ENCODE measurements at regions not wholly inside any gene's neighbourhood (a gene's known extent, or its start where the extent isn't known, plus 50 kb on each side); places are given as distances from the start of the nearest gene placed in this dataset.

DNA sequence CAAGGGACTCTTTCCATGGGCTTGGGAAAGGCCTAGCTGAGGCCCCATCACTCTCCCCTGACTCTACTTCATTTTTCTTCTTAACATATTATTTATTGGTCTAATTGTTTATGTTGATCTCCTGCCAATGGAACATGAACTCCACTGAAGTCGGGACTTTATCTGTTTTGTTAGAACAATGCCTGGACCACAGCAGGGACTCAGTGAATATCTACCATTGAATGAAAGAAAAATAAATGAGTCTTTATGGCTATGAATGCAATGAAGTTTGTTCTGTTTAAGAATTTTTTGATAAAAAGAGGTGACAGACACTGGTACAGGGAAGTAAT is 112.3 kb downstream of the ADAMTS15 start:
- Histone ChIP-seq H3K27ac (ENCODE audit: low read length) (peak overlapping the region; percentile 44; the same call in 1 of the 2 replicates), H3K36me3 (ENCODE audit: control insufficient read depth, insufficient read depth, low read length) (no peaks in the 10 kb centered on the region), H3K27me3 (ENCODE audit: control insufficient read depth, insufficient read depth, low read length) (no peaks in the 10 kb centered on the region), H3K4me1 (ENCODE audit: control insufficient read depth, insufficient read depth, low read length) (peaks cover 3% of the 10 kb centered on the region; the same call in 1 of the 2 replicates), H3K4me3 (ENCODE audit: low read depth in 2 of 2, low read length in 2 of 2) (no peak overlapping the region), H3K9me3 (ENCODE audit: control insufficient read depth, insufficient read depth, low read depth, low read length) (no peaks in the 10 kb centered on the region)
- in situ Hi-C loops (cut with HindIII; ENCODE audit: low pct_unique_long_range_greater_than_20kb, low sequenced_read_pairs) (no loop called here), intact Hi-C loops (cut with micrococcal nuclease; ENCODE audit: unreplicated experiment) (no loop called here)
- ChIA-PET POLR2A (no interaction called here), CTCF (no interaction called here)
- BruUV-seq (replicated peaks), result no TSS peak
- no peak for TF ChIP-seq SIN3A (IDR thresholded peaks at IDR 0.05; ENCODE audit: borderline replicate concordance, insufficient read depth, low read depth, low read length)
- TF ChIP-seq, protein P1, sequence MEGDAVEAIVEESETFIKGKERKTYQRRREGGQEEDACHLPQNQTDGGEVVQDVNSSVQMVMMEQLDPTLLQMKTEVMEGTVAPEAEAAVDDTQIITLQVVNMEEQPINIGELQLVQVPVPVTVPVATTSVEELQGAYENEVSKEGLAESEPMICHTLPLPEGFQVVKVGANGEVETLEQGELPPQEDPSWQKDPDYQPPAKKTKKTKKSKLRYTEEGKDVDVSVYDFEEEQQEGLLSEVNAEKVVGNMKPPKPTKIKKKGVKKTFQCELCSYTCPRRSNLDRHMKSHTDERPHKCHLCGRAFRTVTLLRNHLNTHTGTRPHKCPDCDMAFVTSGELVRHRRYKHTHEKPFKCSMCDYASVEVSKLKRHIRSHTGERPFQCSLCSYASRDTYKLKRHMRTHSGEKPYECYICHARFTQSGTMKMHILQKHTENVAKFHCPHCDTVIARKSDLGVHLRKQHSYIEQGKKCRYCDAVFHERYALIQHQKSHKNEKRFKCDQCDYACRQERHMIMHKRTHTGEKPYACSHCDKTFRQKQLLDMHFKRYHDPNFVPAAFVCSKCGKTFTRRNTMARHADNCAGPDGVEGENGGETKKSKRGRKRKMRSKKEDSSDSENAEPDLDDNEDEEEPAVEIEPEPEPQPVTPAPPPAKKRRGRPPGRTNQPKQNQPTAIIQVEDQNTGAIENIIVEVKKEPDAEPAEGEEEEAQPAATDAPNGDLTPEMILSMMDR (IDR thresholded peaks at IDR 0.05), result no peak
- TF ChIP-seq, protein P2, sequence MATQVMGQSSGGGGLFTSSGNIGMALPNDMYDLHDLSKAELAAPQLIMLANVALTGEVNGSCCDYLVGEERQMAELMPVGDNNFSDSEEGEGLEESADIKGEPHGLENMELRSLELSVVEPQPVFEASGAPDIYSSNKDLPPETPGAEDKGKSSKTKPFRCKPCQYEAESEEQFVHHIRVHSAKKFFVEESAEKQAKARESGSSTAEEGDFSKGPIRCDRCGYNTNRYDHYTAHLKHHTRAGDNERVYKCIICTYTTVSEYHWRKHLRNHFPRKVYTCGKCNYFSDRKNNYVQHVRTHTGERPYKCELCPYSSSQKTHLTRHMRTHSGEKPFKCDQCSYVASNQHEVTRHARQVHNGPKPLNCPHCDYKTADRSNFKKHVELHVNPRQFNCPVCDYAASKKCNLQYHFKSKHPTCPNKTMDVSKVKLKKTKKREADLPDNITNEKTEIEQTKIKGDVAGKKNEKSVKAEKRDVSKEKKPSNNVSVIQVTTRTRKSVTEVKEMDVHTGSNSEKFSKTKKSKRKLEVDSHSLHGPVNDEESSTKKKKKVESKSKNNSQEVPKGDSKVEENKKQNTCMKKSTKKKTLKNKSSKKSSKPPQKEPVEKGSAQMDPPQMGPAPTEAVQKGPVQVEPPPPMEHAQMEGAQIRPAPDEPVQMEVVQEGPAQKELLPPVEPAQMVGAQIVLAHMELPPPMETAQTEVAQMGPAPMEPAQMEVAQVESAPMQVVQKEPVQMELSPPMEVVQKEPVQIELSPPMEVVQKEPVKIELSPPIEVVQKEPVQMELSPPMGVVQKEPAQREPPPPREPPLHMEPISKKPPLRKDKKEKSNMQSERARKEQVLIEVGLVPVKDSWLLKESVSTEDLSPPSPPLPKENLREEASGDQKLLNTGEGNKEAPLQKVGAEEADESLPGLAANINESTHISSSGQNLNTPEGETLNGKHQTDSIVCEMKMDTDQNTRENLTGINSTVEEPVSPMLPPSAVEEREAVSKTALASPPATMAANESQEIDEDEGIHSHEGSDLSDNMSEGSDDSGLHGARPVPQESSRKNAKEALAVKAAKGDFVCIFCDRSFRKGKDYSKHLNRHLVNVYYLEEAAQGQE (IDR thresholded peaks at IDR 0.05; ENCODE audit: insufficient read depth in 1 of 2, low read depth in 2 of 2, low read length in 1 of 2), result no peak
- TF ChIP-seq TCF7L2 (IDR thresholded peaks at IDR 0.05; ENCODE audit: low read depth, low read length), result no peak
- no peak for TF ChIP-seq POLR2AphosphoS5 (IDR thresholded peaks at IDR 0.05; ENCODE audit: low read depth, low read length)
- DNase-seq (ENCODE audit: low read depth, low spot score), result no peak
- no peak for ATAC-seq

DNA sequence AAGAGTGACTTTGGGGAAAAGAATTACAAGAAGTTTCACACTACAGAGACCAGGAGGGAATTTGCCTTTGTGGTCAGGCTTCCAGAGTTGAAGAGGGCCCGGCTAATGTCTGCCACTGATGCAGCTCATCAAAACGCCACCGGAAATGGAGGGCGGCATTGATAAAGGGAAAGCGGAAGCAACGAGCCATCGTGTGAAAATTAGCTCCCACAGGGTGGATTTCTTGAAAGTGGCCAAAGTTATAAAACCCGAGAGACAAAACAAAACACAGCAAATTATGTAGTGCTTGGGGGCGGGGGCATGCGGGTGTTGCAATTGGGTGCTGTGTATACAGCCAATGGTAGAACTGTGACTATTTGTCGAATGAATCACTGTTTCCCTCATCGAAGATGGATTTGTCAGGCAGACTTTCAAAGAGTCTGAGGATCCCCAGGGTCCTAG is 113.0 kb downstream of the ADAMTS15 start:
- Histone ChIP-seq H3K27ac (ENCODE audit: low read length) (peak overlapping the region; percentile 59; the same call in 1 of the 2 replicates), H3K9me3 (ENCODE audit: control insufficient read depth, insufficient read depth, low read depth, low read length) (no peaks in the 10 kb centered on the region), H3K27me3 (ENCODE audit: control insufficient read depth, insufficient read depth, low read length) (no peaks in the 10 kb centered on the region), H3K4me3 (ENCODE audit: low read depth in 2 of 2, low read length in 2 of 2) (no peak overlapping the region), H3K4me1 (ENCODE audit: control insufficient read depth, insufficient read depth, low read length) (peaks cover 3% of the 10 kb centered on the region; the same call in 1 of the 2 replicates), H3K36me3 (ENCODE audit: control insufficient read depth, insufficient read depth, low read length) (no peaks in the 10 kb centered on the region)
- BruUV-seq (replicated peaks), result no TSS peak
- ChIA-PET POLR2A (no interaction called here), CTCF (no interaction called here)
- intact Hi-C loops (cut with micrococcal nuclease; ENCODE audit: unreplicated experiment) (no loop called here), in situ Hi-C loops (cut with HindIII; ENCODE audit: low pct_unique_long_range_greater_than_20kb, low sequenced_read_pairs) (no loop called here)
- TF ChIP-seq, protein P2 (IDR thresholded peaks at IDR 0.05; ENCODE audit: insufficient read depth in 1 of 2, low read depth in 2 of 2, low read length in 1 of 2), result no peak
- TF ChIP-seq, protein P1 (IDR thresholded peaks at IDR 0.05), result no peak
- TF ChIP-seq POLR2AphosphoS5 (IDR thresholded peaks at IDR 0.05; ENCODE audit: low read depth, low read length) (no peak), TCF7L2 (IDR thresholded peaks at IDR 0.05; ENCODE audit: low read depth, low read length) (no peak), SIN3A (IDR thresholded peaks at IDR 0.05; ENCODE audit: borderline replicate concordance, insufficient read depth, low read depth, low read length) (no peak)
- no peak for DNase-seq (ENCODE audit: low read depth, low spot score)
- no peak for ATAC-seq

Data from Panc1 (cell line).